Stimulated activated CD8-positive, alpha-beta memory T cell treated with anti-CD3 and anti-CD28 coated beads, Interleukin-12 subunit alpha, Interleukin-12 subunit beta, amount 100 ng/mL, for 1 hour (primary cell): ENCODE measurements at regions not wholly inside any gene's neighbourhood (a gene's known extent, or its start where the extent isn't known, plus 50 kb on each side); places are given as distances from the start of the nearest gene placed in this dataset.

Experiments
- DNase-seq: peaks from one replicate; pipeline ENCODE4 v3.0.0-alpha.2; 2020; ENCODE audit warnings: low read depth

GRCh38 chr1:21346365-21347071, 56.3 kb upstream of the ECE1 start:
- no peak for DNase-seq

- DNase-seq = no peak
These were observed 54.6 kb upstream of the ECE1 start for GRCh38 chr1:21344750-21345443.

GRCh38 chr1:21344098-21344749, 54.0 kb upstream of the ECE1 start:
- DNase-seq = no peak

- DNase-seq = no peak
These were observed 52.9 kb upstream of the ECE1 start for GRCh38 chr1:21342961-21343838.

- no peak for DNase-seq
These were observed 51.3 kb upstream of the ECE1 start for GRCh38 chr1:21341517-21342078.

- DNase-seq = no peak
These were observed 50.8 kb upstream of the ECE1 start for GRCh38 chr1:21341022-21341421.

- DNase-seq = no peak
These were observed 50.1 kb upstream of the ECE1 start for GRCh38 chr1:21340230-21340945.
